ENCODE measurements at regions not wholly inside any gene's neighbourhood (a gene's known extent, or its start where the extent isn't known, plus 50 kb on each side); places are given as distances from the start of the nearest gene placed in this dataset.

DNA sequence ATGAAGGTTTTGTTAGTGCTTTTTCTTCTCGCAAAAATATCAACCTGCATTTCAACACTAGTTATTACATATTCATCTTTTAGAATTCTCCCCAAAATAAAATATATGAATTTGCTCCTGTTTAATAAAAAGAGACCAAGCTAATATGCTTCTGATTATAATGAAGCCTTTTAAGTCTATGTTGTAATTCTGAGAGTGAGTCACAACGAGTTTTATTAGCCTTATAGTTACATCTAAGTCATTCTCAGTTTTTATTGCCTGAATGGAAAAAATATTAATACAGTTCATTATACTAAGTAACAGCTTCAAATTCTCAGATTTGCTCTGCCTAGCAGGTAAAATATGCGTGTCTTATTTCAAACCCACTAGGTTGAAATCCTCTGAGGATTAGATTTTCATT, 152.4 kb upstream of the CELF2 start:
- Histone ChIP-seq H3K4me1 (peaks cover 0 to under 1% of the 10 kb centered on the region in 2 donors), H3K4me3 (replicated peaks in 1 of 3) (no peak overlapping the region), H3K36me3 (no peaks in the 10 kb centered on the region), H3K27ac (no peak overlapping the region), H3K9me3 (no peaks in the 10 kb centered on the region), H3K27me3 (no peaks in the 10 kb centered on the region)
- WGBS, 2 donors = 75 to 86% methylated on average over 3 of the region's 3 CpGs
- intact Hi-C loops (cut with DNase I) = no loop called here
- TF ChIP-seq, protein P1, sequence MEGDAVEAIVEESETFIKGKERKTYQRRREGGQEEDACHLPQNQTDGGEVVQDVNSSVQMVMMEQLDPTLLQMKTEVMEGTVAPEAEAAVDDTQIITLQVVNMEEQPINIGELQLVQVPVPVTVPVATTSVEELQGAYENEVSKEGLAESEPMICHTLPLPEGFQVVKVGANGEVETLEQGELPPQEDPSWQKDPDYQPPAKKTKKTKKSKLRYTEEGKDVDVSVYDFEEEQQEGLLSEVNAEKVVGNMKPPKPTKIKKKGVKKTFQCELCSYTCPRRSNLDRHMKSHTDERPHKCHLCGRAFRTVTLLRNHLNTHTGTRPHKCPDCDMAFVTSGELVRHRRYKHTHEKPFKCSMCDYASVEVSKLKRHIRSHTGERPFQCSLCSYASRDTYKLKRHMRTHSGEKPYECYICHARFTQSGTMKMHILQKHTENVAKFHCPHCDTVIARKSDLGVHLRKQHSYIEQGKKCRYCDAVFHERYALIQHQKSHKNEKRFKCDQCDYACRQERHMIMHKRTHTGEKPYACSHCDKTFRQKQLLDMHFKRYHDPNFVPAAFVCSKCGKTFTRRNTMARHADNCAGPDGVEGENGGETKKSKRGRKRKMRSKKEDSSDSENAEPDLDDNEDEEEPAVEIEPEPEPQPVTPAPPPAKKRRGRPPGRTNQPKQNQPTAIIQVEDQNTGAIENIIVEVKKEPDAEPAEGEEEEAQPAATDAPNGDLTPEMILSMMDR (IDR thresholded peaks at IDR 0.05) = no peak
- TF ChIP-seq POLR2A (IDR thresholded peaks at IDR 0.05) = no peak
- DNase-seq = no peak

- Histone ChIP-seq H3K36me3 (no peaks in the 10 kb centered on the region), H3K27ac (no peak overlapping the region), H3K27me3 (no peaks in the 10 kb centered on the region), H3K4me3 (replicated peaks in 1 of 3) (no peak overlapping the region), H3K4me1 (peaks cover 0 to 6% of the 10 kb centered on the region in 2 donors), H3K9me3 (no peaks in the 10 kb centered on the region)
- DNase-seq = no peak
- intact Hi-C loops (cut with DNase I) = no loop called here
- TF ChIP-seq, protein P1 (IDR thresholded peaks at IDR 0.05) = no peak
- TF ChIP-seq POLR2A (IDR thresholded peaks at IDR 0.05) = no peak
- 95 to 96% methylated on average over 6 of the region's 6 CpGs for WGBS, 2 donors
Observed at GRCh38 chr10:10865913-10866312, 151.8 kb upstream of the CELF2 start.

- intact Hi-C loops (cut with DNase I) = no loop called here
- no peak for TF ChIP-seq POLR2A (IDR thresholded peaks at IDR 0.05)
- TF ChIP-seq, protein P1 (IDR thresholded peaks at IDR 0.05) = no peak
- Histone ChIP-seq H3K36me3 (no peaks in the 10 kb centered on the region), H3K4me3 (replicated peaks in 1 of 3) (no peak overlapping the region), H3K27ac (no peak overlapping the region), H3K27me3 (no peaks in the 10 kb centered on the region), H3K4me1 (peaks cover 0 to 8% of the 10 kb centered on the region in 2 donors), H3K9me3 (no peaks in the 10 kb centered on the region)
- no peak for DNase-seq
- WGBS, 2 donors = 90 to 92% methylated on average over 4 of the region's 4 CpGs
Observed at GRCh38 chr10:10869592-10869991, 148.1 kb upstream of the CELF2 start.

DNA sequence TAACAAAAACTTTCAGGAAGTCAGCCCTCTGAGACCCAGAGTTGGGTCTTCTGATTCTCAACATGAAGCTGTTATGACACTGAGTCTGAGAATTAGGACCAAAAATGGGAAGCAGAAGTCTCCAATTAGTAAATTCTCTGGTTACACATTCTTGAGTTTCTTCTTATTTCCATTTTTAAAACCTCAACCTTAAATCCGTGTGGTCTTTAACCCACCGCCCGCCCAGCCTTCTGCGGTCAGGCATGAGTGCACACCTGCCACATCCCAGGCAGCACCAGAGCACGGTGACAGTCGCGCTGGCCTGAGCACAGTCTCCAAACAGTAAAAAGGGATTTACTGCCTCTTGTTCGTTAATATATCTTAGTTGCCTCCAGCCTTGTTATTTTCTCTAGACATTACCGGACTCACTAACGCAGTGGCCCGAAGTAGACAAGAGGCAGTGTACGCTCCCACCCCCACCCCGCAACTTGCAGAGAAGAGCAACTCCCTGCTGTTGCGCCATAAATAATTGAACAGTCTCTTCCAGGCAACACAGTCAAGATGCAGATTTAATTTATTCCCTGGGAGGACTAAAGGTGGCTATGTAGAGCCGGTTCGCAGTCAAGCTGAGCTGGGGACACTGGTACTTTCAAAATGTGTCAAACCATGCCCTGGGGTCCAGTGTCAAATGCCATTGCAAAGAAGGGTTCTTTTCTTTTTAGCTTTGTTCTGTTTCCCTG, 147.0 kb upstream of the CELF2 start:
- Histone ChIP-seq H3K4me3 (replicated peaks in 1 of 3) (no peak overlapping the region), H3K36me3 (no peaks in the 10 kb centered on the region), H3K27me3 (no peaks in the 10 kb centered on the region), H3K4me1 (peaks cover 0 to 8% of the 10 kb centered on the region in 2 donors), H3K9me3 (no peaks in the 10 kb centered on the region), H3K27ac (no peak overlapping the region)
- intact Hi-C loops (cut with DNase I) = no loop called here
- 28 to 46% methylated on average over 16 of the region's 16 CpGs for WGBS, 2 donors
- peak; percentile 11 to 12 for DNase-seq
- no peak for TF ChIP-seq POLR2A (IDR thresholded peaks at IDR 0.05)
- TF ChIP-seq, protein P1 (IDR thresholded peaks at IDR 0.05) = no peak

- intact Hi-C loops (cut with DNase I) = no loop called here
- no peaks in the 10 kb centered on the region for H3K27me3 ChIP-seq
Observed at GRCh38 chr10:10871352-10871751, 146.3 kb upstream of the CELF2 start.

More at GRCh38 chr10:10871352-10871751, 146.3 kb upstream of the CELF2 start:
- Histone ChIP-seq H3K9me3 (no peaks in the 10 kb centered on the region), H3K36me3 (no peaks in the 10 kb centered on the region), H3K4me1 (peaks cover 0 to 8% of the 10 kb centered on the region in 2 donors), H3K27ac (peak overlapping the region in 2 of 3 donors; percentile 30 to 56), H3K4me3 (replicated peaks in 1 of 3) (no peak overlapping the region)
- WGBS, 2 donors = 64 to 71% methylated on average over 7 of the region's 7 CpGs
- no peak for TF ChIP-seq POLR2A (IDR thresholded peaks at IDR 0.05)
- TF ChIP-seq, protein P1 (IDR thresholded peaks at IDR 0.05) = no peak
- no peak for DNase-seq

All from thyroid gland (tissue), 4 donors.